ENCODE measurements at regions not wholly inside any gene's neighbourhood (a gene's known extent, or its start where the extent isn't known, plus 50 kb on each side); places are given as distances from the start of the nearest gene placed in this dataset.
A peak's percentile ranks its signal among the peaks of the same experiment; 100 is the strongest.
"Not testable (repeated sequence)": the region's sequence is repeated elsewhere in the genome, so short reads cannot be mapped to it uniquely, and the experiment has no call there.

DNA sequence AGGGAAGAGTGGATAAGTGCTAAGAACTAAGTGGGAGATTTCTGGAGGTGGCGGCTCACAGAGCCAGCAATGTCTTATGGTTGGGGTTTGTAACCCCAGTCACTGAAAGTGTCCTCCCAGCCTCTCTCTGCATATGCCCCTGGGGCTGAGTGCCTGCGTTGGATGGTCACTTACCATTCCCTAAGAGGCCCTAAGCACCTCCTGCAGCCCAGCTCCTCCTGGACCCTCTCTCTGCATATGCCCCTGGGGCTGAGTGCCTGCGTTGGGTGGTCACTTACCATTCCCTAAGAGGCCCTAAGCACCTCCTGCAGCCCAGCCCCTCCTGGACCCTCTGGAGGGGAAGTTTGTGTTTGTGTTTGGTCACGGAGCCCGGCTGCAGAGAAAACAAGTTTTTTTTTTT is 425.8 kb downstream of the TMEM121 start:
- intact Hi-C loops (cut with micrococcal nuclease): no loop called here
- Mint-ChIP-seq H3K4me3 (no peak overlapping the region), H3K36me3 (ENCODE audit: low read depth) (no peaks in the 10 kb centered on the region), H3K9me3 (no peaks in the 10 kb centered on the region), H3K27ac (no peak overlapping the region), H3K27me3 (no peaks in the 10 kb centered on the region), H3K4me1 (peaks cover 39% of the 10 kb centered on the region)
- TF ChIP-seq, protein P1, sequence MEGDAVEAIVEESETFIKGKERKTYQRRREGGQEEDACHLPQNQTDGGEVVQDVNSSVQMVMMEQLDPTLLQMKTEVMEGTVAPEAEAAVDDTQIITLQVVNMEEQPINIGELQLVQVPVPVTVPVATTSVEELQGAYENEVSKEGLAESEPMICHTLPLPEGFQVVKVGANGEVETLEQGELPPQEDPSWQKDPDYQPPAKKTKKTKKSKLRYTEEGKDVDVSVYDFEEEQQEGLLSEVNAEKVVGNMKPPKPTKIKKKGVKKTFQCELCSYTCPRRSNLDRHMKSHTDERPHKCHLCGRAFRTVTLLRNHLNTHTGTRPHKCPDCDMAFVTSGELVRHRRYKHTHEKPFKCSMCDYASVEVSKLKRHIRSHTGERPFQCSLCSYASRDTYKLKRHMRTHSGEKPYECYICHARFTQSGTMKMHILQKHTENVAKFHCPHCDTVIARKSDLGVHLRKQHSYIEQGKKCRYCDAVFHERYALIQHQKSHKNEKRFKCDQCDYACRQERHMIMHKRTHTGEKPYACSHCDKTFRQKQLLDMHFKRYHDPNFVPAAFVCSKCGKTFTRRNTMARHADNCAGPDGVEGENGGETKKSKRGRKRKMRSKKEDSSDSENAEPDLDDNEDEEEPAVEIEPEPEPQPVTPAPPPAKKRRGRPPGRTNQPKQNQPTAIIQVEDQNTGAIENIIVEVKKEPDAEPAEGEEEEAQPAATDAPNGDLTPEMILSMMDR (IDR thresholded peaks at IDR 0.05): no peak
- ChIA-PET POLR2A (no interaction called here), CTCF (no interaction called here)
- DNase-seq: no peak
- no peak for ATAC-seq (ENCODE audit: low read depth)

DNA sequence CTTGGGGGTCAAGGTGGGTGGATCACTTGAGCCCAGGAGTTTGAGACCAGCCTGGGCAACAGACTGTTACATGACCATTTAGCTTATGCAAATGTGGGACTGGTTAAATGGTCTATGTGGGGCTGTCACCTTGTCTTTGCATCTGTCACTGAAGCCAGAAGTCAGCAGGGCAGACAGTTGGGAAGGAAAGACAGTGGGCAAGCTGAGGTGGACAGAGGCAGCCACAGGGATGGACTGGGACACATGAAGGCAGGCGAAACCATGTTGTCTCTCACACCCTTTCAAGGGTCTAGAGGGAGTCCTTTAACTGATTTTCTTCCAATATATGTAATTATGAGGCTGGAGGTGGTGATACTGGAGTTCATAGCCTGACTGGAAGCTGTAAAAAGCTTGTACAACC is 426.4 kb downstream of the TMEM121 start:
- Mint-ChIP-seq H3K4me1 (peaks cover 39% of the 10 kb centered on the region), H3K9me3 (no peaks in the 10 kb centered on the region), H3K27me3 (no peaks in the 10 kb centered on the region), H3K36me3 (ENCODE audit: low read depth) (no peaks in the 10 kb centered on the region), H3K27ac (no peak overlapping the region), H3K4me3 (no peak overlapping the region)
- ChIA-PET CTCF (no interaction called here), POLR2A (no interaction called here)
- TF ChIP-seq, protein P1 (IDR thresholded peaks at IDR 0.05): no peak
- no peak for DNase-seq
- intact Hi-C loops (cut with micrococcal nuclease): no loop called here
- ATAC-seq (ENCODE audit: low read depth): no peak

DNA sequence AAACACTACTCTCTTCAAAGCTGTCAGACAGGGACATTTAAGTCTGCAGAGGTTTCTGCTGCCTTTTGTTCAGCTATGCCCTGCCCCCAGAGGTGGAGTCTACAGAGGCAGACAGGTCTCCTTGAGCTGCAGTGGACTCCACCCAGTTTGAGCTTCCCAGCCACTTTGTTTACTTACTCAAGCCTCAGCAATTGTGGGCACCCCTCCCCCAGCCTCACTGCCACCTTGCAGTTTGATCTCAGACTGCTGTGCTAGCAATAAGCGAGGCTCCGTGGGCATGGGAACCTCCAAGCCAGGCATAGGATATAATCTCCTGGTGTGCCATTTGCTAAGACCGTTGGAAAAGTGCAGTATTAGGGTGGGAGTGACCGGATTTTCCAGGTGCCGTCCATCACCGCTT is 435.2 kb downstream of the TMEM121 start:
- H3K36me3 Mint-ChIP-seq (ENCODE audit: low read depth); H3K27me3 Mint-ChIP-seq; intact Hi-C loops (cut with micrococcal nuclease); H3K9me3 Mint-ChIP-seq; ATAC-seq (ENCODE audit: low read depth); DNase-seq; H3K27ac Mint-ChIP-seq; CTCF ChIA-PET; POLR2A ChIA-PET; H3K4me3 Mint-ChIP-seq: not testable (repeated sequence)
- H3K4me1 Mint-ChIP-seq: peaks cover 11% of the 10 kb centered on the region

DNA sequence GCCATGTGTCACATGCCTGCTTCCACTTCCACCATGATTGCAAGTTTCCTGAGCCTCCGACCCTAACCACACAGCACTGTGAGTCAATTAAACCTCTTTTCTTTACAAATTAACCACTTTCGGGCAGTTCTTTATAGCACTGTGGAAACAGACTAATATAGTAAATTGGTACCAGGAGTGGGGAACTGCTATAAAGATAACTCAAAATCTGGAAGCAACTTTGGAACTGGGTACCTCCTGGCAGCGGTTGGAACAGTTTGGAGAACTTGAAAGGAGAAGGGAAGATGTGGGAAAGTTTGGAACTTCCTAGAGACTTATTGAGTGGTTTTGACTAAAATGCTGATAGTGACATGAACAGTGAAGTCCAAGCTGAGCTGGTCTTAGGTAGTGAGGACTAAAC is 436.1 kb downstream of the TMEM121 start:
- H3K27ac Mint-ChIP-seq: no peak overlapping the region
- ATAC-seq (ENCODE audit: low read depth): no peak
- TF ChIP-seq, protein P1 (IDR thresholded peaks at IDR 0.05): no peak
- H3K27me3 Mint-ChIP-seq: no peaks in the 10 kb centered on the region
- CTCF ChIA-PET: no interaction called here
- no peaks in the 10 kb centered on the region for H3K9me3 Mint-ChIP-seq
- POLR2A ChIA-PET: no interaction called here
- no peak overlapping the region for H3K4me3 Mint-ChIP-seq
- H3K36me3 Mint-ChIP-seq (ENCODE audit: low read depth): no peaks in the 10 kb centered on the region
- no peak for DNase-seq
- intact Hi-C loops (cut with micrococcal nuclease): no loop called here
- H3K4me1 Mint-ChIP-seq: peaks cover 16% of the 10 kb centered on the region

DNA sequence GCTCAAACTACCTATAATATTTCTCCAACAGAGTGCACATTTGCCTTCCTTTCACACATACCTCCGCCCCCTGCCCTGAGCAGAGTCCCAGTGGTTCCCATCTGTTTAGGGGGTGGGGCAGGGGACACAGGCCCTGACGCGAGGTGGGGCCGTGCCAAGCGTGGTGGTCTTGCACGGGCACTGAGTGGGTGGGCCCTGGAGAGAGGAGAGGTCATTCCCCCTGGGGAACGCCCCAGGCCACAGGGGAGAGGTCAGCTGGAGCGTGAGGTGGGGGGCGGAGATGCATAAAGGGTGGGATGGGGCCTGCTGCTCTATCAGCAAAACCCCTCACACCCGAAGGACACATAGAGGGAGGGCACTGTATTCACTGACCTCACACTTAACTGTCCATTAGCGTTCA is 441.9 kb downstream of the TMEM121 start:
- Mint-ChIP-seq H3K27ac (no peak overlapping the region), H3K4me1 (peaks cover 24% of the 10 kb centered on the region), H3K36me3 (ENCODE audit: low read depth) (no peaks in the 10 kb centered on the region), H3K9me3 (no peaks in the 10 kb centered on the region), H3K27me3 (no peaks in the 10 kb centered on the region), H3K4me3 (no peak overlapping the region)
- DNase-seq (no peak), ATAC-seq (ENCODE audit: low read depth) (no peak)
- CTCF ChIA-PET: no interaction called here
- TF ChIP-seq, protein P1 (IDR thresholded peaks at IDR 0.05): no peak
- POLR2A ChIA-PET: no interaction called here
- intact Hi-C loops (cut with micrococcal nuclease): no loop called here

DNA sequence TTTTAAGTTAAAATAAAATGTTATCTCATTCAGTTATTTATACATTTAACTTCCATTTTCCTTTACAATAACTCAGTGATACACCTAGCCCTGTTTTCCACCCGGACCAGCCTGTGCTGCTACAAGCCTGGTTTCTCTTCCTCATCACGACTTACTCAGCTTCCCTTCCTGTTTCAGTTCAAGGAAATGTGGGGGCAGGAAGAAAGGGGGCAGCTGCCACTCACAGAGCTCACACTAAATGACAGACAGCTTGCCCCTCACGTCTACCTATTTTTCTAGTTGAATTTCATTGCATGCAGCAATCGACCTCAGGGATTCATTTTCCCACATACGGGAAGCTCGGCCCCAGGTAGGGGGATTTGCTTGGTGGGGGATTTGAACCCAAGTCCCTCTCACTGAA is 442.6 kb downstream of the TMEM121 start:
- ATAC-seq (ENCODE audit: low read depth); H3K27ac Mint-ChIP-seq; H3K9me3 Mint-ChIP-seq; H3K27me3 Mint-ChIP-seq; intact Hi-C loops (cut with micrococcal nuclease); DNase-seq; H3K36me3 Mint-ChIP-seq (ENCODE audit: low read depth): not testable (repeated sequence)
- H3K4me3 Mint-ChIP-seq: peak overlapping the region; percentile 48
- H3K4me1 Mint-ChIP-seq: peaks cover 24% of the 10 kb centered on the region
- CTCF ChIA-PET: interaction anchor here (0.9 kb wide), 1 partner anchor 24 kb away, joined by 4 read pairs; no protein-coding TSS in a partner anchor
- POLR2A ChIA-PET: interaction anchor here (0.6 kb wide), 1 partner anchor 18 kb away, joined by 3 read pairs; no protein-coding TSS in a partner anchor

DNA sequence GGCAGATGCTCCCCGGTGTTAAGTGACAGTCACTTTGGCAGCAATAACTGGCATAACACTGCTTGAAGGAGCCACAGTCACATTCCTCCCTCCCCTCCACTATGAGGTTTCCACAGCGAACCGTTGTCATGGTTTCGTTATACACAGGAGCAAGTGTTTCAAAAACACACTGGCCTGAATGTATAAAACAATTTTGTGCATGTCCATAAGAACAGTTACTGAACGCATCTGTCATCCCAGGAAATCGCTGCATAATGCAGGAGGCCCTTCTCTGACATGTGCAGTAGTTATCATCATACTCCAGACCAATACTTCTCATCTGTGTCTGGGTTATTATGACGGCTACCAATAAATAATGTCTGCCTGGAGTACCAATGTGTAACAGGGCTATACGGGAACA is 444.4 kb downstream of the TMEM121 start:
- H3K27me3 Mint-ChIP-seq; POLR2A ChIA-PET; H3K4me3 Mint-ChIP-seq; intact Hi-C loops (cut with micrococcal nuclease); H3K36me3 Mint-ChIP-seq (ENCODE audit: low read depth); DNase-seq; H3K9me3 Mint-ChIP-seq; CTCF ChIA-PET; ATAC-seq (ENCODE audit: low read depth); H3K27ac Mint-ChIP-seq: not testable (repeated sequence)
- H3K4me1 Mint-ChIP-seq: peaks cover 24% of the 10 kb centered on the region
